ENCODE measurements at regions not wholly inside any gene's neighbourhood (a gene's known extent, or its start where the extent isn't known, plus 50 kb on each side); places are given as distances from the start of the nearest gene placed in this dataset.

GRCh38 chr12:131357920-131358319 lies 353.0 kb upstream of the SFSWAP start:
- TF ChIP-seq LEF1 (IDR thresholded peaks at IDR 0.05; ENCODE audit: borderline replicate concordance) (no peak), CTBP1 (IDR thresholded peaks at IDR 0.05; ENCODE audit: borderline replicate concordance) (no peak), PKNOX1 (IDR thresholded peaks at IDR 0.05) (no peak), FOXK2 (IDR thresholded peaks at IDR 0.05) (no peak), FOXA1 (IDR thresholded peaks at IDR 0.05) (no peak), SP1 (IDR thresholded peaks at IDR 0.05) (no peak), BHLHE40 (IDR thresholded peaks at IDR 0.05; ENCODE audit: borderline replicate concordance) (no peak), ELF4 (IDR thresholded peaks at IDR 0.05) (no peak)
- ChIA-PET CTCF (no interaction called here), POLR2A (no interaction called here)
- no peak for DNase-seq (ENCODE audit: extremely low spot score)

GRCh38 chr12:131362291-131363211 lies 348.3 kb upstream of the SFSWAP start:
- ChIA-PET CTCF (no interaction called here), POLR2A (no interaction called here)
- TF ChIP-seq FOXA1 (IDR thresholded peaks at IDR 0.05) (no peak), CTBP1 (IDR thresholded peaks at IDR 0.05; ENCODE audit: borderline replicate concordance) (no peak), ZNF384 (IDR thresholded peaks at IDR 0.05) (no peak), SP1 (IDR thresholded peaks at IDR 0.05) (no peak), PKNOX1 (IDR thresholded peaks at IDR 0.05) (no peak), BHLHE40 (IDR thresholded peaks at IDR 0.05; ENCODE audit: borderline replicate concordance) (no peak), HDGF (IDR thresholded peaks at IDR 0.05; ENCODE audit: borderline replicate concordance) (no peak), FOXK2 (IDR thresholded peaks at IDR 0.05) (no peak), TARDBP (IDR thresholded peaks at IDR 0.05) (no peak), L3MBTL2 (conservative IDR thresholded peaks at IDR 0.05) (no peak), ELF4 (IDR thresholded peaks at IDR 0.05) (no peak), SUZ12 (IDR thresholded peaks at IDR 0.05) (no peak), ARNT (IDR thresholded peaks at IDR 0.05) (no peak), LEF1 (IDR thresholded peaks at IDR 0.05; ENCODE audit: borderline replicate concordance) (no peak), NFRKB (IDR thresholded peaks at IDR 0.05) (no peak), FOXM1 (IDR thresholded peaks at IDR 0.05; ENCODE audit: borderline replicate concordance) (no peak)
- DNase-seq (ENCODE audit: extremely low spot score) = no peak

GRCh38 chr12:131363393-131363792 lies 347.5 kb upstream of the SFSWAP start:
- DNase-seq (ENCODE audit: extremely low spot score) = no peak
- CTCF ChIA-PET = interaction anchor here (0.7 kb wide), 1 partner anchor 434 kb away, joined by 4 read pairs; no protein-coding TSS in a partner anchor
- POLR2A ChIA-PET = interaction anchor here (1.3 kb wide), 1 partner anchor 12 kb away, joined by 3 read pairs; no protein-coding TSS in a partner anchor
- TF ChIP-seq L3MBTL2 (conservative IDR thresholded peaks at IDR 0.05) (no peak), HDGF (IDR thresholded peaks at IDR 0.05; ENCODE audit: borderline replicate concordance) (no peak), ZNF384 (IDR thresholded peaks at IDR 0.05) (no peak), NFRKB (IDR thresholded peaks at IDR 0.05) (no peak), TARDBP (IDR thresholded peaks at IDR 0.05) (no peak), ARNT (IDR thresholded peaks at IDR 0.05) (no peak), FOXM1 (IDR thresholded peaks at IDR 0.05; ENCODE audit: borderline replicate concordance) (no peak), BHLHE40 (IDR thresholded peaks at IDR 0.05; ENCODE audit: borderline replicate concordance) (no peak), FOXK2 (IDR thresholded peaks at IDR 0.05) (no peak), FOXA1 (IDR thresholded peaks at IDR 0.05) (no peak), SUZ12 (IDR thresholded peaks at IDR 0.05) (no peak), SP1 (IDR thresholded peaks at IDR 0.05) (no peak), ELF4 (IDR thresholded peaks at IDR 0.05) (no peak), PKNOX1 (IDR thresholded peaks at IDR 0.05) (no peak), LEF1 (IDR thresholded peaks at IDR 0.05; ENCODE audit: borderline replicate concordance) (no peak), CTBP1 (IDR thresholded peaks at IDR 0.05; ENCODE audit: borderline replicate concordance) (no peak)

- TF ChIP-seq FOXA1 (IDR thresholded peaks at IDR 0.05) (no peak), HDGF (IDR thresholded peaks at IDR 0.05; ENCODE audit: borderline replicate concordance) (no peak), FOXM1 (IDR thresholded peaks at IDR 0.05; ENCODE audit: borderline replicate concordance) (no peak), LEF1 (IDR thresholded peaks at IDR 0.05; ENCODE audit: borderline replicate concordance) (no peak), TARDBP (IDR thresholded peaks at IDR 0.05) (no peak), SP1 (IDR thresholded peaks at IDR 0.05) (no peak), BHLHE40 (IDR thresholded peaks at IDR 0.05; ENCODE audit: borderline replicate concordance) (no peak), SUZ12 (IDR thresholded peaks at IDR 0.05) (no peak), CTBP1 (IDR thresholded peaks at IDR 0.05; ENCODE audit: borderline replicate concordance) (no peak), L3MBTL2 (conservative IDR thresholded peaks at IDR 0.05) (no peak), NFRKB (IDR thresholded peaks at IDR 0.05) (no peak), PKNOX1 (IDR thresholded peaks at IDR 0.05) (no peak), ZNF384 (IDR thresholded peaks at IDR 0.05) (no peak), FOXK2 (IDR thresholded peaks at IDR 0.05) (no peak), ARNT (IDR thresholded peaks at IDR 0.05) (no peak), ELF4 (IDR thresholded peaks at IDR 0.05) (no peak)
- DNase-seq (ENCODE audit: extremely low spot score) = no peak
- CTCF ChIA-PET = interaction anchor here (0.7 kb wide), 1 partner anchor 434 kb away, joined by 4 read pairs; no protein-coding TSS in a partner anchor
- POLR2A ChIA-PET = interaction anchor here (1.3 kb wide), 1 partner anchor 11 kb away, joined by 3 read pairs; no protein-coding TSS in a partner anchor
Observed at GRCh38 chr12:131363841-131364495, 346.9 kb upstream of the SFSWAP start.
